CD4-positive, alpha-beta T cell treated with Interleukin-6 for 4 hours (primary cell): ENCODE measurements at regions not wholly inside any gene's neighbourhood (a gene's known extent, or its start where the extent isn't known, plus 50 kb on each side); places are given as distances from the start of the nearest gene placed in this dataset.

ENCODE experiments used
- DNase-seq: peaks from one replicate; pipeline ENCODE4 v3.0.0-alpha.2; 2020; ENCODE audit warnings: mixed read lengths

GRCh38 chr4:83692028-83692427, 156.1 kb downstream of the GPAT3 start:
- DNase-seq, result no peak

- no peak for DNase-seq
Observed at GRCh38 chr4:83686166-83686565, 150.3 kb downstream of the GPAT3 start.

GRCh38 chr4:83679692-83680091, 143.8 kb downstream of the GPAT3 start:
- DNase-seq, result no peak

GRCh38 chr4:83679254-83679653, 143.3 kb downstream of the GPAT3 start:
- no peak for DNase-seq

- DNase-seq, result no peak
Observed at GRCh38 chr4:83677656-83678055, 141.7 kb downstream of the GPAT3 start.

- DNase-seq, result no peak
Observed at GRCh38 chr4:83664741-83665140, 128.8 kb downstream of the GPAT3 start.

GRCh38 chr4:83664071-83664470, 128.2 kb downstream of the GPAT3 start:
- DNase-seq, result no peak

GRCh38 chr4:83662204-83662603, 126.3 kb downstream of the GPAT3 start:
- no peak for DNase-seq

GRCh38 chr4:83661359-83661758, 125.5 kb downstream of the GPAT3 start:
- DNase-seq, result no peak

GRCh38 chr4:83660578-83660977, 124.7 kb downstream of the GPAT3 start:
- DNase-seq, result peak; percentile 10

GRCh38 chr4:83658806-83659205, 122.9 kb downstream of the GPAT3 start:
- no peak for DNase-seq

GRCh38 chr4:83657336-83657735, 121.4 kb downstream of the GPAT3 start:
- DNase-seq, result no peak
